Cardiac septum (tissue), 1 donor: ENCODE measurements at regions not wholly inside any gene's neighbourhood (a gene's known extent, or its start where the extent isn't known, plus 50 kb on each side); places are given as distances from the start of the nearest gene placed in this dataset.

Experiments used
- DNase-seq: peaks from one replicate; pipeline ENCODE4 v3.0.0-alpha.2; 2020; ENCODE audit warnings: low spot score
- intact Hi-C: fragments of 100-400 bp; cut with DNase I; formaldehyde crosslinking; loops from one replicate; pipeline ENCODE4 v1.14.0; 2022
- donor health status: DM: no; HTN: no; CAD: no.

- no peak for DNase-seq
- intact Hi-C loops: no loop called here
Observed at GRCh38 chr10:4566011-4566410, 260.0 kb upstream of the AKR1E2 start.

GRCh38 chr10:4561296-4561695 is 264.7 kb upstream of the AKR1E2 start:
- no peak for DNase-seq
- intact Hi-C loops: no loop called here

- intact Hi-C loops: no loop called here
- DNase-seq: no peak
Observed at GRCh38 chr10:4557469-4557868, 268.5 kb upstream of the AKR1E2 start.

- intact Hi-C loops: no loop called here
- no peak for DNase-seq
Observed at GRCh38 chr10:4556527-4556926, 269.5 kb upstream of the AKR1E2 start.

GRCh38 chr10:4555920-4556319 is 270.1 kb upstream of the AKR1E2 start:
- intact Hi-C loops: no loop called here
- no peak for DNase-seq

GRCh38 chr10:4549139-4549653 is 276.8 kb upstream of the AKR1E2 start:
- intact Hi-C loops: no loop called here
- no peak for DNase-seq

GRCh38 chr10:4546931-4547330 is 279.1 kb upstream of the AKR1E2 start:
- intact Hi-C loops: no loop called here
- no peak for DNase-seq

GRCh38 chr10:4546500-4546899 is 279.5 kb upstream of the AKR1E2 start:
- no peak for DNase-seq
- intact Hi-C loops: no loop called here

GRCh38 chr10:4545062-4545461 is 280.9 kb upstream of the AKR1E2 start:
- DNase-seq: no peak
- intact Hi-C loops: no loop called here

GRCh38 chr10:4543938-4544533 is 282.0 kb upstream of the AKR1E2 start:
- intact Hi-C loops: no loop called here
- DNase-seq: no peak

- intact Hi-C loops: no loop called here
- DNase-seq: no peak
Observed at GRCh38 chr10:4541292-4541691, 284.7 kb upstream of the AKR1E2 start.

GRCh38 chr10:4538016-4538415 is 288.0 kb upstream of the AKR1E2 start:
- no peak for DNase-seq
- intact Hi-C loops: no loop called here

- intact Hi-C loops: no loop called here
- no peak for DNase-seq
Observed at GRCh38 chr10:4535521-4535920, 290.5 kb upstream of the AKR1E2 start.

GRCh38 chr10:4533621-4534020 is 292.4 kb upstream of the AKR1E2 start:
- DNase-seq: no peak
- intact Hi-C loops: no loop called here

GRCh38 chr10:4532976-4533375 is 293.0 kb upstream of the AKR1E2 start:
- intact Hi-C loops: no loop called here

GRCh38 chr10:4532467-4532866 is 293.5 kb upstream of the AKR1E2 start:
- intact Hi-C loops: no loop called here
- no peak for DNase-seq

More at GRCh38 chr10:4532976-4533375, 293.0 kb upstream of the AKR1E2 start:
- no peak for DNase-seq

GRCh38 chr10:4532011-4532410 is 294.0 kb upstream of the AKR1E2 start:
- intact Hi-C loops: no loop called here
- no peak for DNase-seq

- DNase-seq: no peak
- intact Hi-C loops: no loop called here
Observed at GRCh38 chr10:4529266-4529665, 296.7 kb upstream of the AKR1E2 start.

GRCh38 chr10:4527281-4527970 is 298.6 kb upstream of the AKR1E2 start:
- DNase-seq: no peak
- intact Hi-C loops: no loop called here

- DNase-seq: no peak
- intact Hi-C loops: no loop called here
Observed at GRCh38 chr10:4526311-4526731, 299.7 kb upstream of the AKR1E2 start.

GRCh38 chr10:4525103-4525502 is 300.9 kb upstream of the AKR1E2 start:
- intact Hi-C loops: no loop called here
- no peak for DNase-seq
